GM19438 (cell line): ENCODE measurements at regions not wholly inside any gene's neighbourhood (a gene's known extent, or its start where the extent isn't known, plus 50 kb on each side); places are given as distances from the start of the nearest gene placed in this dataset.
"Not testable (repeated sequence)": the region's sequence is repeated elsewhere in the genome, so short reads cannot be mapped to it uniquely, and the experiment has no call there.

Experiments used
- ATAC-seq: cut with Tn5 transposase; IDR thresholded peaks from one replicate; pipeline ENCODE4 v1.9.1; 2021; ENCODE audit warnings: low read depth; ENCODE audit not compliant: unreplicated experiment

DNA sequence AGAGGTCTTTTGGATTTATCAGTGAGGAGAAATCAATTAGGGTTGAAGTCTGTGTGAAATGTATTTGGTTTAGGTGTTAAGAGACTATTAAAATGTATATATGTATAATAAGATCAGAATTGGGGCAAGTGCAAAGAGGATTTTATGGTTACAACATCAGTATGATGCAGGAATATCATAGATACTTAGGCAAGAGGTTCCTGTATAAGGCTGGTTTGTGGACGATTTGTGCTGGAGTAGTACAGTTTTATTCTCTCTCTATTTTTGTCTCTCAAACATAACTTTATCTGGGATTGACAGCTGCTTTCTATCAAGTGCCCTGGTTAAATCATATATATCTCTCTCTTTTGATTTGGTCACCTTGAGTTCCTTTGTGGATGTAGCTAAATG lies 142.5 kb downstream of the CTH start:
- ATAC-seq, result no peak

GRCh38 chr1:70554341-70554740 lies 143.3 kb downstream of the CTH start:
- ATAC-seq, result no peak

GRCh38 chr1:70556541-70556940 lies 145.5 kb downstream of the CTH start:
- ATAC-seq, result no peak

GRCh38 chr1:70567167-70567566 lies 156.1 kb downstream of the CTH start:
- ATAC-seq, result no peak

GRCh38 chr1:70571191-70571590 lies 160.1 kb downstream of the CTH start:
- no peak for ATAC-seq

- no peak for ATAC-seq
Measured at GRCh38 chr1:70573317-70573843, 162.3 kb downstream of the CTH start.

DNA sequence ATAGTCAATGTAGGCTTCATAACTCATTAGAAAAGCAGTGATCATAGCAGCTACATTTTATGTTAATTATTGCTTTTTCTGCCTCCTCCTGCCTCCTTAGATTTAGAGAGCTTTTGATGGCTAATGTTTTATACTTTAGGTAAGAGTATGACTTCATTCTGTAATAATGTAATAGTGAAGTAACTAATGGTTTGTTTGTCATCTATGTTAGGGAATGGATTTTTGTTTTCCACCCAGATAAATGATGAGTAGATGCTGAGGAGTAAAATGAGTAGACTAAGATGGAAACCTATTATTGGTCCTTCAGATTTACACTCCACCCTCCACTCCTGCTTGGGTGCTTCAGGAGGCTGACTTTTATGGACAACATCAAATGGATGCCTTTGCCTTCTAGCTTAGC lies 170.6 kb downstream of the CTH start:
- no peak for ATAC-seq

- peak; percentile 100 for ATAC-seq
Measured at GRCh38 chr1:70583522-70583921, 172.5 kb downstream of the CTH start.

DNA sequence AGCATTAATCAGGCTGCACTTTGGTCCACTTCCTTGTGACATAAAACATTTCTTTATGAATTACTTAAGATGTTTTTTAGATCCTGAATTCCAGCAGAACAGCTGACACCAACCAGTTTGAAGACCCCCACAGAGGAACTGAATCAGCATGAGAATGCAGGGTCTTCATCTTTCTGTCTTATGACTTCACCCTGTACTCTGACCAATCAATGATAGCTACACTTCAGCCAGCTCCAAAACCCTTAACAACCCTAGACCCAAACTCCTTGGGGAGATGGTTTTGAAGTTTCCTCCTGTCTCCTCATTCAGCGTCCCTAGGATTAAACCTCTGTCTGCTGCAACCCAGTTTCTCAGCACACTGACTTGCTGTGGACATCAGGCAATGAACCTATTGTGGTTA lies 175.0 kb downstream of the CTH start:
- no peak for ATAC-seq

DNA sequence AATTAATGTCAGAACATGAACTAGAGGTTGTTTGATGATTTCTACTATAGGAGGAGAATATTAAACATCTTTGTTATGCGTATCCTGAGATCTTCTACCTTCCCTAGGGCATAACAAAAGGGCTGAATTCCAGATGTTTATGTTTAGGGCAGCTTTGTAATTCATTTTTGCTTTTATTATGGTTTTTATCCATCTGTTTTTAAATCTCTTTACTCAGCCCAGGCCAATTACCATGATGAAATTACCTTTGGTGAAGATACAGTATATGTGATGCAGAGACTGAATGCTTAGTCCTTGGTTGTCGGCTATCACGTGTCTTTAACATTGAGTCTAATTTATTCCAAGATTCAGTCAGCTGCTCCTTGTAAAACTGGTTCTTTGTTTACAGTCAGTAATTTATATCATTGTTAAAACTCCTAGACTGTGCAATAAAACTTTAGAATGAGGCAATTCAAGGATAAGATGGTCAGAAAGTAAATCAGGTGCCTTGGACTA lies 176.9 kb downstream of the CTH start:
- ATAC-seq, result no peak

GRCh38 chr1:70593551-70593950 lies 182.5 kb downstream of the CTH start:
- ATAC-seq, result not testable (repeated sequence)

DNA sequence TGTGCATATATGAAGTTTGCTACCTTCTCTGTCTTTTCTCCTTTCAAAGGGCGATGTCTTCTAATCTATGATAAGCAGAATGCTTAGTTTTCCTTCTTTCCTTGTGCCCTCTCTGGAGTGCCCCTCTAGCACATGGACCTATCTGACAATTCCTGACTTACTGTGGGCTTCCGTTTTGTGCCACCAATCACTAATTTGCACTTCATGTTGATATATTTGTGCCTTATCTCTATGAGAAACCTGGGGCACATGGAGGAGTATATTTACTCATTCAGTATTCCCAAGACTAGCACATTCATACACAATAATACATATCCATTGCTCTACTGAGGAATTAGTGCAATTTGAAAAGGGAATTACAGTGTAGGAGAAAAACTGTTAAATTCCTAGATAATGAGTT lies 197.7 kb downstream of the CTH start:
- no peak for ATAC-seq

GRCh38 chr1:70610164-70610563 lies 199.1 kb downstream of the CTH start:
- not testable (repeated sequence) for ATAC-seq

DNA sequence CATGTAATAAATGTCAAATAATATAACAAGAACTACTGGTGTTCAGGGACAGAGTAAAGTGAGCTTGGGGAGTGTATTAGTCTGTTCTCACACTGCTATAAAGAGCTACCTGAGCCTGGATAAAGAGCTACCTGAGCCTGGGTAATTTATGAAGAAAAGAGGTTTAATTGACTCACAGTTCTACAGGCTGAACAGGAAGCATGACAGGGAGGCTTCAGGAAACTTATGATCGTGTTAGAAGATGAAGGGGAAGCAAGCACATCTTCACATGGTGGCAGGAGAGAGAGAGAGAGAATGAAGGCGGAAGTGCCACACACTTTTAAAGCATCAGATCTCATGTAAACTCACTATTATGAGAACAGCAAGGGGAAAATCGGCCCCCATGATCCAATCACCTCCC lies 205.9 kb downstream of the CTH start:
- no peak for ATAC-seq

DNA sequence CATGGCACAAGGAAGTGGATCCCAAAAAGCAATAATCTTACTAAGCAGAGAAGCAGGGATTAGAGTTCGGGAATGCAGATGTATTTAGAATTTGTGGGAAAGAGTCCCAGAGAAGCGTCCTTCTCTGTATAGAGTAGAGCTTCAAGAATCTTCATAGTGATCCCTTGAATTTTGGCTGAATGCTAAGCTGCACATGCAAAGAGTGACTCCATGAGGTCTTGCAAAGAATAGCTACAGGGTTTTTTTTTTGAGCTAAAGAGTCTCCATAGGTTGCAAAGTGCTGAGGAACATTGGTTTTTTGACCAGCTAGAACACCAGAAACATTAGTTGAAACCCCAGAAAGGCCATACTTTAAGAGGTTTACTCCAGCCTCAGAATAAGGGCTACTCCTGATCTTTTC lies 206.7 kb downstream of the CTH start:
- no peak for ATAC-seq

DNA sequence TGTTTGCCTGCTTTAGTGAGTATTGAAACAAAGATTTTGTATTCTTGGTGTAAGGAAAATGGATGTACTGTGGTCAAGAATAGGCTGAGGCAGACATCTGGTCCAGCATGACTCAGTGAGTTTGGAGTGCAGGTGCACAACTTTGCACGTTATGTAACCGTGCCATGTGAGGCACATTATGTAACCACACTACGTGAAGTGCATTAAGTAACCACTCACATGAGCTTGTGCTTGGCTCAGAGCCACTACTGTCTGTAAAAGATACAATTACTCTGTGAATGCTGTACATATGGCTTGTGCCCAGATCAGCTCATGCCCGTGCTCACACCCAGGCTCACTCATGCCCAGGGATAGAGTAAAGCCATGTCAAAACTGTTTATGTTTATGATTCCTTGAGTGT lies 216.8 kb downstream of the CTH start:
- ATAC-seq, result no peak

GRCh38 chr1:70628973-70629372 lies 217.9 kb downstream of the CTH start:
- no peak for ATAC-seq

GRCh38 chr1:70633004-70633403 lies 221.9 kb downstream of the CTH start:
- ATAC-seq, result no peak

GRCh38 chr1:70635868-70636267 lies 224.8 kb downstream of the CTH start:
- ATAC-seq, result no peak

DNA sequence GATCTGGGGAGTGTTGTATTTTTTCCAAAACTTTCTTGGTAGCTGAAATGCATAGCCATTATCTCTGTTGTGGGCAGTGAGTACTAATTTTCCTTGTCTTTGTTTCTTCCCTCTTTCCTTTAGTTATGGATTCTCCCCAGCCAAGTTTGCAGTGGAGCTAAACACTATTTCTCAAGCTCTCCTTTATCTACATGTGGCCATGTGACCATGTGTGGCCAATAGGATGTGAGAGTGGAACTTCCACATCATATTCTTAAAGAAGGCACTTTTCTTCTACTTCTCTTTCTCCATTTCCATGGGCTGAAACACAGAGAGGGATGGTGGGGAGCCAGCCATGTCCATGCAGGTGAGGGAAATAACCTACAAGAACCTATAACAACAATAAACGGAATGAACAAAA lies 230.8 kb downstream of the CTH start:
- ATAC-seq, result no peak

- no peak for ATAC-seq
Measured at GRCh38 chr1:70656361-70656760, 245.3 kb downstream of the CTH start.

DNA sequence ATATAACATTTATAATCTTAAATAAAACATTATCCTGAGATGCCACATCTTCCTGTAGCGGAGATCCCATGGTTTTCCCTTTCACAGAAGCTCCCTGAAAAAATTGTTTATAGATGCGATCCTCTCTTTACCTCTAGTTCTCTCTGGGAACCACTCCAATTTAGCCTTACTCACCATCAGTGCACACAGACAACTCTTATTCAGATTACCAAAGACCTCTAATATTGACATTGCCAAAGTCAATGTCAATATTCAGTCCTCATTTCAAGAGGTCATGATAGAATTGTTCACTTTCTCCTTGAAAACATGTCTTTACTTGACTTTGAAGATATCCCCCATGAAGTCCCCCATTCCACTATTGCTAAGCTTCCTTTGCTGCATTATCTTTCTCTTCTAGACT lies 248.8 kb downstream of the CTH start:
- no peak for ATAC-seq
